ENCODE measurements at regions not wholly inside any gene's neighbourhood (a gene's known extent, or its start where the extent isn't known, plus 50 kb on each side); places are given as distances from the start of the nearest gene placed in this dataset.

DNA sequence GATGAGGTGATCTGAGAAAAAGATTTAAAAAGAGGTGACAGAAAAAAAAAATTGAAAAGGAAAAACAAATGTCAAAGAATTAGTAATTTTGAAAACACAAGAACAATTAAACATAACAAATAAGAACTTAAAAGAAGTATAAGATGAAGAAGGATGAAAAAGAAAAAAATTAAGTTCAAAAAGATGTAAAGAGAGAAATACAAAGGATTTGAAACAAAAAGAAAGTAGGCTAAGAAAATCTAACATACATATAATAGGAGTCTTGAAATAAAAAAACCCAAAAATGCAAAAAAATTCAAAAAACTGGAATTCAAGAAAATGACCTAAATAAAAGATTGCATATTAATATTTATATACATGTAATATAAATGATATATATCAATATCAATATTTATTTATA lies 949.2 kb downstream of the MCTP2 start:
- TF ChIP-seq EZH2 (IDR thresholded peaks at IDR 0.05; ENCODE audit: borderline replicate concordance, low read depth, low read length, severe bottlenecking) (no peak), CTCF (IDR thresholded peaks at IDR 0.05; ENCODE audit: borderline replicate concordance, extremely low read depth, low read length, poor library complexity, severe bottlenecking) (no peak)
